ENCODE measurements at regions not wholly inside any gene's neighbourhood (a gene's known extent, or its start where the extent isn't known, plus 50 kb on each side); places are given as distances from the start of the nearest gene placed in this dataset.

DNA sequence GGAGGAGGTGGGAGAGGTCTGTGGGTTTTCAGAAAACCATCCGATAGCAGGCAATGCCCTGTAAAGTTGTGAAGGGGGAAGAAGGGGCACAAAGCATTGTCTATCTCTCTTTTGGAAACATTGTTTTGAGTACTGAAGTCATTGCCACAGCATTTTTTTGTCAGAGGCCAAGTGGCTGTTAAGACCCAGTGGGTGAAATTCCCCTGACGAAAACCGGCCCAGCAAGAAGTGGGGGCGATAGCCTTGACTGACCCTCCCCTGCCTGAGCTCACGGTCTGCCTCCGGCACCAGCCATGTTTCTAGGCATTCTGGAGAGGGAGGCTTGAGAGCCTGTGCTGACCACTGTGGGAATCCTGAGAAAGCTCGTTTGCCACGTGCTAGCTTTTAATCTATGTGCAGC lies 144.7 kb downstream of the RPS24 start:
- TF ChIP-seq, protein P1, sequence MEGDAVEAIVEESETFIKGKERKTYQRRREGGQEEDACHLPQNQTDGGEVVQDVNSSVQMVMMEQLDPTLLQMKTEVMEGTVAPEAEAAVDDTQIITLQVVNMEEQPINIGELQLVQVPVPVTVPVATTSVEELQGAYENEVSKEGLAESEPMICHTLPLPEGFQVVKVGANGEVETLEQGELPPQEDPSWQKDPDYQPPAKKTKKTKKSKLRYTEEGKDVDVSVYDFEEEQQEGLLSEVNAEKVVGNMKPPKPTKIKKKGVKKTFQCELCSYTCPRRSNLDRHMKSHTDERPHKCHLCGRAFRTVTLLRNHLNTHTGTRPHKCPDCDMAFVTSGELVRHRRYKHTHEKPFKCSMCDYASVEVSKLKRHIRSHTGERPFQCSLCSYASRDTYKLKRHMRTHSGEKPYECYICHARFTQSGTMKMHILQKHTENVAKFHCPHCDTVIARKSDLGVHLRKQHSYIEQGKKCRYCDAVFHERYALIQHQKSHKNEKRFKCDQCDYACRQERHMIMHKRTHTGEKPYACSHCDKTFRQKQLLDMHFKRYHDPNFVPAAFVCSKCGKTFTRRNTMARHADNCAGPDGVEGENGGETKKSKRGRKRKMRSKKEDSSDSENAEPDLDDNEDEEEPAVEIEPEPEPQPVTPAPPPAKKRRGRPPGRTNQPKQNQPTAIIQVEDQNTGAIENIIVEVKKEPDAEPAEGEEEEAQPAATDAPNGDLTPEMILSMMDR (IDR thresholded peaks at IDR 0.05): no peak
- no peak for TF ChIP-seq POLR2A (IDR thresholded peaks at IDR 0.05)
- DNase-seq: no peak
- Histone ChIP-seq H3K27me3 (no peaks in the 10 kb centered on the region), H3K9me3 (no peaks in the 10 kb centered on the region), H3K4me3 (no peak overlapping the region), H3K4me1 (peaks cover 6% of the 10 kb centered on the region), H3K27ac (no peak overlapping the region), H3K36me3 (ENCODE audit: low read depth, missing control alignments) (no peaks in the 10 kb centered on the region)
- intact Hi-C loops (cut with DNase I; ENCODE audit: low total_unique reads): no loop called here
- 55 to 59% methylated on average over 7 to 8 of the region's 8 CpGs for WGBS, 2 donors

DNA sequence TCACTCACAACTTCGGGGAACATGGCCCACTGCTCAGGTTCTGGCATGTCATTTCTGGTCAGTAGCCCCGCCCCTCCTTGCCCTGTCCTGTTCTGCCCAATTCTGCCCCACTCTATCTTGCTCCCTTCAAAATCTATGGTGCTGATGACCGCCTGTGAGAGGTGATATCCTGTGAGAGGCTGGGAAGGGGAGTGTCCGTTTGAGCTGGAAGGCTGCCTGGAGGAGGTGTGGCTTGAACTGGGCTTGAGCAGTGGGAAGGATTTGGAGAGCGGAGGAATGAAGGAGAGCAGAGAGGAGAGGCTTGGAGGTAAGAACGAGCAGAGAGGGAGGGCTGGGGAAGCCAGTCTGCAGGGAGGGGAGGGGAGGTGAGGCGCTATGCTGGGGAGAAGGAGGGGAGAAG lies 145.3 kb downstream of the RPS24 start:
- Histone ChIP-seq H3K9me3 (no peaks in the 10 kb centered on the region), H3K27ac (no peak overlapping the region), H3K4me1 (peaks cover 6% of the 10 kb centered on the region), H3K27me3 (no peaks in the 10 kb centered on the region), H3K4me3 (no peak overlapping the region), H3K36me3 (ENCODE audit: low read depth, missing control alignments) (no peaks in the 10 kb centered on the region)
- no peak for TF ChIP-seq POLR2A (IDR thresholded peaks at IDR 0.05)
- TF ChIP-seq, protein P1 (IDR thresholded peaks at IDR 0.05): no peak
- WGBS, 2 donors: 55 to 57% methylated on average over 7 of the region's 7 CpGs
- intact Hi-C loops (cut with DNase I; ENCODE audit: low total_unique reads): no loop called here
- no peak for DNase-seq

DNA sequence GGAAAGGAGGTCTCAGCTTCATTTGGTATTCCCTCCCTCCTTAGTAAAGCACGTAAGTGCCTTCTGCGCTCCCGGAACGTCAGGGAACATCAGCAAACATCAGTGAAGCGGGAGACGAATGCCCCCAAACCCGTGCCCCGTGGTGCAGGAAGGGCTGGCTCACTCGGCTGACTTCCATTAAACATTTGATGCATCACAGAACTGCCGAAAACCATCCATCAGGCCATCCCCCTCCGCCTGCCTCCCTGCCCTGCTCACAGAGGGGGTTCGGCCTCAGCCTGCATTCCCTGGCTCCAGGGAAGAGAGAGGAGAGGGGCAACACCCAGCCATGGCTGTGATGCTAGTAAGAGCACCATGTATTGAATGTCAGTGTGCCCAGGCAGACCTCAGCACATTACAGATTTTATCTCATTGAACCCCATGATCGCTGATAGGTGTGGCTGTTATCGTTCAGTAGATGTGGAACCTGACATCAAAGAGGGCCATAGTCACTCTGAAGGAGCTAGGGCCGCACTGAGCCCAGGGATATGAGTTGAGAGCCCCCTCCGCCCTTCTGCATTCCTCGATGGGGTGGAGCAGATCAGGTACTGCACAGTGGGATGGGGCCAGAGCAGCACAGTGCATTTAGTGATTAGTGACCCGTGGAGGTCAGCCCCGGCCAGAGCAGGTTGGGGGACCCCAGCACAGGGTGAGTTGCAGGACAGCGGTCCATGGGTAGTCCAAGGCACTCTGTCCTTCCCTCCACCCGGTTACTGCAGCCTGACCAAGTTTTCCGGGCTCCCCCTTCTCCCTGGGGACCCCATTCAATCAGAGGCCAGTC lies 146.4 kb downstream of the RPS24 start:
- no peak for DNase-seq
- H3K27me3 ChIP-seq: no peaks in the 10 kb centered on the region
- no peak overlapping the region for H3K4me3 ChIP-seq
- no peak overlapping the region for H3K27ac ChIP-seq
- no peaks in the 10 kb centered on the region for H3K36me3 ChIP-seq (ENCODE audit: low read depth, missing control alignments)
- H3K9me3 ChIP-seq: no peaks in the 10 kb centered on the region
- no peak for TF ChIP-seq POLR2A (IDR thresholded peaks at IDR 0.05)
- TF ChIP-seq, protein P1 (IDR thresholded peaks at IDR 0.05): no peak
- WGBS, 2 donors: 84 to 89% methylated on average over 18 to 22 of the region's 22 CpGs
- H3K4me1 ChIP-seq: peaks cover 6% of the 10 kb centered on the region
- intact Hi-C loops (cut with DNase I; ENCODE audit: low total_unique reads): no loop called here

DNA sequence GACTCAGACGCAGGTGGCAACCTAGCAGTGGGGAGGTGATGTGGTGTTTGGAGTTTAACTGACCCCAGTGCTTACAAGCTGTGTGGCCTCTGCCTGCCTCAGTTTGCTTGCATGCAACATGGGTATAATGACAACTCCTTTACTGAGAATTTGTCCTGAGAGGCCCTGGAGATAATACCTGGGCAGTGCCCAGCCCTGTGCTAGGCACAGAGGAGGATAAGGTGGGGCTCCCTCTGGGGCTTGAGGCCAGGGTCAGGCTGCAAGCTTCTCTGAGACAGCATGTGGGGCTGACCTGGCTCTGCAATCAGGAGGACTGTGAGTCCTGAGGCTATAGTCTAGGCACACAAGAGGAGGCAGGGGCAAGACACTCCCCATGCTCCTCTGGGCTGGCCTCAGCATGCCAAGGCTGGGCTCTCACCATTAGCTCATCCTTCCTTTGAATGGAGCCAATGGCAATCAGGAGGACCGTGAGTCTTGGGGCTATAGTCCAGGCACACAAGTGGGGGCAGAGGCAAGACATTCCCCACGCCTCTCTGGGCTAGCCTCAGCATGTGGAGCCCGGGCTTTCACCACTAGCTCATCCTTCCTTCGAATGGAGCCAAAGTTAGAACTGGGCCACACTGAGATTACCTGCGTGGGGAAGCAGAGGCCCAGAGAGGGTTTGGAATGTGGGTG lies 147.9 kb downstream of the RPS24 start:
- no peaks in the 10 kb centered on the region for H3K27me3 ChIP-seq
- H3K4me1 ChIP-seq: peaks cover 6% of the 10 kb centered on the region
- no peak for DNase-seq
- no peaks in the 10 kb centered on the region for H3K36me3 ChIP-seq (ENCODE audit: low read depth, missing control alignments)
- intact Hi-C loops (cut with DNase I; ENCODE audit: low total_unique reads): no loop called here
- 92 to 95% methylated on average over 6 of the region's 6 CpGs for WGBS, 2 donors
- H3K27ac ChIP-seq: no peak overlapping the region
- TF ChIP-seq, protein P1 (IDR thresholded peaks at IDR 0.05): no peak
- TF ChIP-seq POLR2A (IDR thresholded peaks at IDR 0.05): no peak
- H3K4me3 ChIP-seq: no peak overlapping the region
- no peaks in the 10 kb centered on the region for H3K9me3 ChIP-seq

Data from testis (tissue), 2 donors.